ENCODE measurements at regions not wholly inside any gene's neighbourhood (a gene's known extent, or its start where the extent isn't known, plus 50 kb on each side); places are given as distances from the start of the nearest gene placed in this dataset.

- TF ChIP-seq CTCF (conservative IDR thresholded peaks at IDR 0.05; ENCODE audit: low read depth, low read length), result no peak
- no peak overlapping the region for H3K4me3 ChIP-seq (ENCODE audit: low read depth, low read length)
Measured at GRCh38 chr9:13009871-13010270, 235.1 kb downstream of the LURAP1L start.

GRCh38 chr9:13013991-13014883, 239.4 kb downstream of the LURAP1L start:
- H3K4me3 ChIP-seq (ENCODE audit: low read depth, low read length), result no peak overlapping the region
- no peak for TF ChIP-seq CTCF (conservative IDR thresholded peaks at IDR 0.05; ENCODE audit: low read depth, low read length)
- no peak for DNase-seq (ENCODE audit: low read depth)

More at GRCh38 chr9:13009871-13010270, 235.1 kb downstream of the LURAP1L start:
- no peak for DNase-seq (ENCODE audit: low read depth)

- no peak overlapping the region for H3K4me3 ChIP-seq (ENCODE audit: low read depth, low read length)
- TF ChIP-seq CTCF (conservative IDR thresholded peaks at IDR 0.05; ENCODE audit: low read depth, low read length), result no peak
Measured at GRCh38 chr9:13017260-13017659, 242.4 kb downstream of the LURAP1L start.

GRCh38 chr9:13020146-13021040, 245.6 kb downstream of the LURAP1L start:
- TF ChIP-seq CTCF (conservative IDR thresholded peaks at IDR 0.05; ENCODE audit: low read depth, low read length), result no peak
- DNase-seq (ENCODE audit: low read depth), result no peak
- no peak overlapping the region for H3K4me3 ChIP-seq (ENCODE audit: low read depth, low read length)

More at GRCh38 chr9:13017260-13017659, 242.4 kb downstream of the LURAP1L start:
- DNase-seq (ENCODE audit: low read depth), result no peak

- no peak for TF ChIP-seq CTCF (conservative IDR thresholded peaks at IDR 0.05; ENCODE audit: low read depth, low read length)
- DNase-seq (ENCODE audit: low read depth), result no peak
- H3K4me3 ChIP-seq (ENCODE audit: low read depth, low read length), result no peak overlapping the region
Measured at GRCh38 chr9:13022756-13023155, 247.9 kb downstream of the LURAP1L start.

- no peak for DNase-seq (ENCODE audit: low read depth)
- no peak overlapping the region for H3K4me3 ChIP-seq (ENCODE audit: low read depth, low read length)
- no peak for TF ChIP-seq CTCF (conservative IDR thresholded peaks at IDR 0.05; ENCODE audit: low read depth, low read length)
Measured at GRCh38 chr9:13023498-13023897, 248.7 kb downstream of the LURAP1L start.
